ENCODE measurements at regions not wholly inside any gene's neighbourhood (a gene's known extent, or its start where the extent isn't known, plus 50 kb on each side); places are given as distances from the start of the nearest gene placed in this dataset.

GRCh38 chr11:134626032-134626431 is 214.0 kb upstream of the B3GAT1 start:
- TF ChIP-seq EZH2 (IDR thresholded peaks at IDR 0.05; ENCODE audit: low read length, missing control alignments), result no peak
- TF ChIP-seq CTCF (conservative IDR thresholded peaks at IDR 0.05 in 1 of 2, IDR thresholded peaks at IDR 0.05 in 1 of 2; ENCODE audit: low read depth in 1 of 2, low read length in 2 of 2), result no peak
